GM19463 (cell line): ENCODE measurements at regions not wholly inside any gene's neighbourhood (a gene's known extent, or its start where the extent isn't known, plus 50 kb on each side); places are given as distances from the start of the nearest gene placed in this dataset.
"Not testable (repeated sequence)": the region's sequence is repeated elsewhere in the genome, so short reads cannot be mapped to it uniquely, and the experiment has no call there.

Source experiments
- ATAC-seq: cut with Tn5 transposase; IDR thresholded peaks from one replicate; pipeline ENCODE4 v1.9.1; 2021; ENCODE audit warnings: mild to moderate bottlenecking, moderate library complexity; ENCODE audit not compliant: unreplicated experiment

DNA sequence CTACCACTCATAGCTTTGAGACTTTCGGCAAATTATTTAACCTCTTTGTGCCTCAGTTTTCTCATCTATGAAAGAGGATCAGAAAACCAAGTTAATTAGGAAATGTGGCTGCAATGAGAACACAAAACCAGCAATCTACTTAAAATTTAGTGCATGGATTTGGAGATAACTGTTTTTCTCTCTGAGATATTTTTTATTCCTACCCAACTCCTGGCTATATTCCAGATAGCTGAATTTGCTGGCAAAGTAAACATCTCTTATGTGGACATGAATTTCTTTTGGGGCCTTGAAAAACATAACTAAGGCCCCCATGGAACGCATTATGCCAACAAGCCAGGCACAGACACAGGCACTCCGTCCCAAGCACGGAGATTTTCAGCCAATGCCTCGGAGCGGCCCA, 53.4 kb upstream of the FOXN3 start:
- no peak for ATAC-seq

DNA sequence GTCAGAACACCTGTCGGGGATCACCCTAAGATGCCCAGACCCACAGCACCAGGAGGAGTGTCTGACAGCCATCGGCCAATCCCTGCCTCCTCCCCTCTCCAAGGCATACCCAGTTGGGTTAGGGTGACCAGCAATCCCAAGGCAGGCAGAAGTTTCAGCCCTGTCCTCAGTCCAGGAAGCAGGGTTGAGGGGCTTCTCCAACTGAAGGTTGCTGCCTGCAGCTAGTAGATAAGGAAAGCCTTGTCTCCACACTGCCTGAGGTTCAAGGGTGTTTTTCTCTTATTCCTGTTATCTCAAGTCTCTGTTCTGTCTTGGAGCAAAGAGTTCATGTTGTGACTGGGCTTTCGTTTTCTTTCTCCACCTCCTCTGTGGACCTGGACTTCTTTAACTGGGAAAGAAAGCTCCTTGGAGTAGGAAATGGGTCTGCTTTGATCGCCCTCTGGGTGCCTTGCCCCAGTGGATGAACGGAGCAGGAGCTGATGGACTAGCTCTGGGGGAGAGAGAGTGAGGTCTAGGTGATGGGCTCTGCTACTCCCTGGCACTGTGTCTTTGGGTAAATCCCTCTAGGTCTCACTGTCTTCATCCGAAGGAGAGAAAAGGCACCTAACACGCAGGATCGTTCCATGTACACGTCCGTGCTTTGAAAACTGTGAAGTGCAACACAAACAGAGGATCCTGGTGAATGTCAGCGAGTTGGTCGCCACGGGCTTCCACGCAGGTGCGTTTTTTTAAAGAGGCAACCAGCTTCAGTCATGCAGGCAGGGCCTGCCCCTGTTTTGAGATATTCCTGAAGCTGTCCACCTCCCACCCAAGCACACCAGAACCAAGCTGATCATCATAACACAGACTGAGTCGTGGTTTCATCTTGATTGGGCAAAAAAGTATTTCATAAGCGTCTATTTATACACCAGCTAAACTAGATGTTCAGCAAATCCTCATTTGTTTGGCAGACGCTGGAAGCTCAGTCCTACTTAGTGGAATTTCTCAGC, 52.5 kb upstream of the FOXN3 start:
- no peak for ATAC-seq

DNA sequence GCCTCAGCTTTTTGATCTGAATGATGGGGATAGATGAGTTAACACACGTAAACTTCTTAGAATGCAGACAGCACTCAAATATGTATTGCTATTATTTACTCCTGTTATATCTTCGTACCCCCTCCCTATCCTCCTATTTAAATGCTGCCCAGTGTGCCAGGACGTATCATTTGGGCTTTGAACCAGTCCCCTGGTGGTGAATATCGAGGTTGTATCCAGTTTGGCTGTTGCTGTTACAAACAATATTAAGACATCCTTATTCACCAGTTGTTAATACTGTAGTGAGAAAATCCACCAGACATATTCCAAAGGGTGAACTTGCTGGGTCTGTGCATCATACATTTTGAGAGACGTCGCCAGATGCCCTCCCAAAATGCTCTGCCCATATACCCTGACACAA, 51.5 kb upstream of the FOXN3 start:
- ATAC-seq = no peak

DNA sequence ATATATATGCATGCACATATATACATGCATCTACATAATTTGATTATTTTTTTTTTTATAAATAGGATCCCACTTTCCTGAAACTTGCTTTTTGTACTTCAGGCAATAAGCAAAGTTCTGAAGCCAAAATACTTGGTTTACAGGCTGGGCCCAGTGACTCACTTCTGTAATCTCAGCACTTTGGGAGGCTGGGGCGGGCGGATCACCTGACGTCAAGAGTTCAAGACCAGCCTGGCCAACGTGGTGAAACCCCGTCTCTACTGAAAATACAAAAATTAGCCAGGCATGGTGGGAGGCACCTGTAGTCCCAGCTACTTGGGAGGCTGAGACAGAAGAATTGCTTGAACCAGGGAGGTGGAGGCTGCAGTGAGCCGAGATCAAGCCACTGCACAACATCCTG, 51.0 kb upstream of the FOXN3 start:
- ATAC-seq = not testable (repeated sequence)

DNA sequence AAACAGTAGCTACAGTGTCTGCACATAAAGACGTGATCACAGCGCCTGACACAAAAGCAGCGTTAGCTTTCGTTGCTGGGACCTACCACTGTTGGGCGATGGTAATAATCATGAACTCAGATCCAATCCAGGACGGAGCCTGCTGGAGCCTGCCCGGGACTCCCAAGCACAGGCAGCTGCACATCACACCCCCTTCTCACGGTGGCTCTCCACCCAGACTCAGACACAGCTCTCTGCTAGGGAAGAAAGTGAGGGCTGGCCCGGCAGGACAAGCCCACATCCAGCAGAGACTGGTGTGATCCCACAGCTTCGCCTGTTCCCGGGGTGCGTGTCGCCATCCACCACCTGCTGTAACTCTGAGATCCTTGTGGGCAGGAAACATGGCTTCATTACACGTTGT, 49.9 kb upstream of the FOXN3 start:
- ATAC-seq = no peak
